GM12864 (cell line): ENCODE measurements at regions not wholly inside any gene's neighbourhood (a gene's known extent, or its start where the extent isn't known, plus 50 kb on each side); places are given as distances from the start of the nearest gene placed in this dataset.

ENCODE experiments used
- DNase-seq: peaks from one replicate; pipeline ENCODE4 v3.0.0-alpha.2; 2011; ENCODE audit warnings: low read depth
- H3K4me3 ChIP-seq: 2 replicates; pipeline ENCODE4 v1.5.1; 2011; ENCODE audit warnings: mild to moderate bottlenecking, low read depth, low read length, control low read depth
- CTCF ChIP-seq: IDR thresholded peaks from 2 replicates; pipeline ENCODE4 v1.5.1; 2011; ENCODE audit warnings: low read depth, mild to moderate bottlenecking, moderate library complexity, low read length, control low read depth, inconsistent platforms; ENCODE audit errors: missing control alignments

DNA sequence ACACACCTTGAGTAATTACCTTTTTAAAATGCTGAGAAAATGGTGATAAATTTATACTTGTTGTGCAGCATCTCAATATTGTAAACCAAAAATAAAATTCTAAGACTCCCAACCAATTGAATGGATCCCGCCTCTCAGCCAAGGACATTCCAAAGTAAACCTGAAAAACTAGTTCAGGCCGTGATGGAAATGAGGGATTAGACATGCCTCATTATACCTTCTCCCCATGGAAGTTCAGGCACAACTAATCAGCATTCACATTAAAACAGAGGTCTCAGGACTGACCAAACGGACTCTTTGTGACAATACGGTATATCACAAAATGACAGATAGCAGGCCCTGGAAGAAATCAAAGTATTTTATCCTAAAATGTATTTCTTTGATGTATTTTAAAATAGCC lies 907.4 kb upstream of the RAG2 start:
- H3K4me3 ChIP-seq: no peak overlapping the region
- DNase-seq: no peak

DNA sequence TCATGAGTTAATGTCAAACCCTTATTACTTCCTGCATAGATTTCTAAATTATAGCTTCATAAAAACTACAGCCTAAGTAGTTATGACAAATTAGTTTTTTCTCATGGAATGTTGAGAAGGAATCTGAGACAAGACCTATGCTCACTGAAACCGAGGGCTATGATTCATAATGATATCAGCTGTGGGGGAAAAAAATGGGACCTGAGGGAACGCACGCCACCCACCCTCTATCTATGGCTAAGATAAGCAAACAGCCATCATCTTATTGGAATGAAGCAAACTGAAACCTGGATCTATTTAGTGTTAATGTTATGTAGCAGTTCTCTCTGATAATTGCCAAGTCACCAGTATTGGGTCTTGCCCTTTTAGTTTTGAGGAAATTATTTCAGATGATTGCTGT lies 906.9 kb upstream of the RAG2 start:
- no peak for DNase-seq
- no peak overlapping the region for H3K4me3 ChIP-seq
- no peak for TF ChIP-seq CTCF

More for the DNA sequence above, 907.4 kb upstream of the RAG2 start:
- no peak for TF ChIP-seq CTCF

GRCh38 chr11:37504060-37504611 lies 906.1 kb upstream of the RAG2 start:
- TF ChIP-seq CTCF: no peak
- peak; percentile 37 for DNase-seq
- no peak overlapping the region for H3K4me3 ChIP-seq

DNA sequence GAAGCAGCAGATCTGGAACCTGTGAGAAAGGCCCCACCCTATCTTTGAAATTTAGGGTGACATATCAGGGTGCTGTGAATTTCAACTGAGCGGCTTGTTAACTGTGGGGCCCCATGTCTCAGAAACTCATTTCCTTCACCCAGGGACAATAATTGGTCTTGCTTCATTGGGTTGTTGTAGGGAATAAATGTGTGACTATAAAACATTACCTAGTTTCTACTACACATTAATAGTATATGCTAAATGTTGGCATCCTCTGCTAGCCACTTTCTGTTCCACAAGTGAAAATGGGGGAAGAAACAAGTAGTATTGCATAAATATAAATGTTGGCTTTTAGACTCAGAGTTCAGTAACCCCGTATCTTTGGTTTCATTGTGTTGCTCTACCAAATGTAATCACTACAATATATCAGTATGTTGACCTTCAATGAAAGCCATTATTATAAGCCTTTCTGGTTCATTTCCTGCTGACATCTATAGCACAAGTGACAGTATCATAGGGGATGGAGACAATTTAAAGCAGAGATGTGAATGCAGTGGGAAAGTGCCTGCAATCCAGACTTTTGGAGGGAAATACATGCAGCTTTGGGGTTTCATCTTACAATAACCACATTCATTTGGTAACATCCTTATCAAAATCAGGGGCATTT lies 905.5 kb upstream of the RAG2 start:
- no peak for TF ChIP-seq CTCF
- no peak for DNase-seq
- no peak overlapping the region for H3K4me3 ChIP-seq

GRCh38 chr11:37502202-37502601 lies 904.2 kb upstream of the RAG2 start:
- no peak for TF ChIP-seq CTCF
- DNase-seq: no peak
- no peak overlapping the region for H3K4me3 ChIP-seq

- no peak for DNase-seq
- no peak for TF ChIP-seq CTCF
- no peak overlapping the region for H3K4me3 ChIP-seq
These were observed 902.4 kb upstream of the RAG2 start for GRCh38 chr11:37500425-37500824.

DNA sequence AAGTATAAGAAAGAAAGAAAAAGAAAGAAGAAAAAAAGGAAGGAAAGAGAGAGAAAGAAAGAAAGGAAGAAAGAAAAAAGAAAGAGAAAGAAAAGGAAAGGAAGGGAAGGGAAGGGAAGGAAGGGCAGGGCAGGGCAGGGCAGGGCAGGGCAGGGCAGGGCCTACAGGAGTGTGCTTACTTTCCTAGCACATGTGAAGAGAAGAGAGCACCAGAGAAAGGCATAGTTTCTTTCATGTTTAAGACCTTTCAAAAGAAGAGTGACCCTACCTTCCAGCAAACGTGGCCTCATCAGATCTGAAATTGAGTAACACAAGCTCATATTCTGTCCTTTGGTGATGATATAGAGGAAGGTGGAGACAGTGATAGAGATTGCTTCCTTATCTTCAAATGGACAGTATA lies 899.3 kb upstream of the RAG2 start:
- DNase-seq: no peak
- TF ChIP-seq CTCF: no peak
- H3K4me3 ChIP-seq: no peak overlapping the region
